PC-3 (cell line): ENCODE measurements at regions not wholly inside any gene's neighbourhood (a gene's known extent, or its start where the extent isn't known, plus 50 kb on each side); places are given as distances from the start of the nearest gene placed in this dataset.

Source experiments
- ATAC-seq: fragments of 200-7000 bp; cut with Tn5 transposase; 2 replicates; pipeline ENCODE4 v1.9.1; 2020; ENCODE audit warnings: mild to moderate bottlenecking, moderate library complexity
- BruUV-seq: library from RNA; stranded (reverse); fragments of 400-500 nt; replicated peaks from 2 replicates; lab custom pipeline; 2021; lab: Mats Ljungman, UMichigan
- CTCF ChIA-PET: fragments of 300-600 bp; sonication (Branson Sonifier 250); formaldehyde crosslinking; loops from one replicate; lab custom pipeline; 2022; ENCODE audit warnings: antibody characterized with exemption; lab: Charles Lee
- POLR2A ChIA-PET: fragments of 300-600 bp; sonication (Branson Sonifier 250); formaldehyde crosslinking; loops from one replicate; lab custom pipeline; 2022; ENCODE audit warnings: antibody characterized with exemption; ENCODE audit not compliant: unreplicated experiment; lab: Charles Lee
- DNase-seq: peaks from one replicate; pipeline ENCODE4 v3.0.0-alpha.2; 2015
- H2AFZ ChIP-seq: fragments of 300-600 bp; sonication (generic); 2 replicates; pipeline ENCODE4 v1.6.0; 2016; ENCODE audit warnings: antibody characterized with exemption, low read length
- H3F3A ChIP-seq: fragments of 300-600 bp; sonication (generic); one replicate; pipeline ENCODE4 v1.6.0; 2017; ENCODE audit warnings: antibody characterized with exemption, low read length, control low read depth, mild to moderate bottlenecking; ENCODE audit not compliant: unreplicated experiment
- H3K27ac ChIP-seq: fragments of 300-600 bp; sonication (generic); 2 replicates; pipeline ENCODE4 v1.5.1; 2016; ENCODE audit warnings: mild to moderate bottlenecking, low read length
- H3K27me3 ChIP-seq: fragments of 300-600 bp; sonication (generic); 2 replicates; pipeline ENCODE4 v1.6.1; 2016; ENCODE audit warnings: low read length, mixed read lengths
- H3K36me3 ChIP-seq: fragments of 300-600 bp; sonication (generic); 2 replicates; pipeline ENCODE4 v1.6.1; 2016; ENCODE audit warnings: low read depth, mixed run types, low read length, mixed read lengths
- H3K4me1 ChIP-seq: fragments of 300-600 bp; sonication (generic); 2 replicates; pipeline ENCODE4 v1.5.1; 2016; ENCODE audit warnings: low read length; ENCODE audit not compliant: insufficient read depth
- H3K4me2 ChIP-seq: fragments of 300-600 bp; sonication (generic); 2 replicates; pipeline ENCODE4 v1.6.0; 2016; ENCODE audit warnings: low read length
- H3K4me3 ChIP-seq: fragments of 300-600 bp; sonication (generic); 2 replicates; pipeline ENCODE4 v1.5.1; 2016; ENCODE audit warnings: mild to moderate bottlenecking, low read length, mixed read lengths
- H3K79me2 ChIP-seq: fragments of 300-600 bp; sonication (generic); 2 replicates; pipeline ENCODE4 v1.6.1; 2017; ENCODE audit warnings: low read length, mixed read lengths
- H3K9ac ChIP-seq: fragments of 300-600 bp; sonication (generic); 2 replicates; pipeline ENCODE4 v1.6.0; 2016; ENCODE audit warnings: mild to moderate bottlenecking, low read length
- H3K9me2 ChIP-seq: fragments of 300-600 bp; sonication (generic); replicated peaks from 2 replicates; pipeline ENCODE4 v1.6.1; 2016; ENCODE audit warnings: mixed run types, low read length, mixed read lengths
- H3K9me3 ChIP-seq: fragments of 300-600 bp; sonication (generic); 2 replicates; pipeline ENCODE4 v1.6.1; 2016; ENCODE audit warnings: low read length, mixed read lengths
- H4K20me1 ChIP-seq: fragments of 300-600 bp; sonication (generic); 2 replicates; pipeline ENCODE4 v1.6.1; 2016; ENCODE audit warnings: low read length, mixed read lengths
- CTCF ChIP-seq: fragments of 300-600 bp; sonication (generic); conservative IDR thresholded peaks from 2 replicates; pipeline ENCODE4 v1.5.1; 2017; ENCODE audit warnings: antibody characterized with exemption, low read depth, mild to moderate bottlenecking, low read length
- EZH2 ChIP-seq: fragments of 300-600 bp; sonication (generic); IDR thresholded peaks from one replicate; pipeline ENCODE4 v1.6.1; 2017; ENCODE audit warnings: antibody characterized with exemption, mild to moderate bottlenecking, low read length; ENCODE audit not compliant: unreplicated experiment
- EZH2phosphoT487 ChIP-seq: fragments of 300-600 bp; sonication (generic); IDR thresholded peaks from 2 replicates; pipeline ENCODE4 v1.6.1; 2018; ENCODE audit warnings: mild to moderate bottlenecking, antibody characterized with exemption, low read length, borderline replicate concordance
- intact Hi-C: fragments of 100-400 bp; cut with micrococcal nuclease; formaldehyde crosslinking; loops from 2 replicates; pipeline ENCODE4 v1.9.0; 2023

GRCh38 chr2:123098619-123099018, 926.5 kb upstream of the CNTNAP5 start:
- no peaks in the 10 kb centered on the region for H4K20me1 ChIP-seq
- no peaks in the 10 kb centered on the region for H3K27me3 ChIP-seq
- ChIA-PET POLR2A (no interaction called here), CTCF (no interaction called here)
- H3F3A ChIP-seq: no peaks in the 10 kb centered on the region
- no peaks in the 10 kb centered on the region for H3K9me3 ChIP-seq
- no peaks in the 10 kb centered on the region for H3K9me2 ChIP-seq
- no peak overlapping the region for H3K4me3 ChIP-seq
- H3K4me1 ChIP-seq: peaks cover 29% of the 10 kb centered on the region
- H3K9ac ChIP-seq: peak overlapping the region; percentile 37; the same call in 1 of the 2 replicates
- H3K79me2 ChIP-seq: no peaks in the 10 kb centered on the region
- H2AFZ ChIP-seq: no peak overlapping the region
- ATAC-seq (peak; percentile 82), DNase-seq (peak; percentile 76)
- no TSS peak for BruUV-seq
- H3K27ac ChIP-seq: peak overlapping the region; percentile 77
- intact Hi-C loops: loop anchor here (5.0 to 10.0 kb wide), 3 partner anchors 136 to 416 kb away; no protein-coding TSS in a partner anchor
- peak overlapping the region; percentile 31 for H3K4me2 ChIP-seq
- no peak for TF ChIP-seq CTCF
- no peak for TF ChIP-seq EZH2phosphoT487
- no peaks in the 10 kb centered on the region for H3K36me3 ChIP-seq

GRCh38 chr2:123101434-123101833, 923.7 kb upstream of the CNTNAP5 start:
- TF ChIP-seq CTCF (no peak), EZH2 (no peak), EZH2phosphoT487 (no peak)
- H4K20me1 ChIP-seq: no peaks in the 10 kb centered on the region
- CTCF ChIA-PET: no interaction called here
- no peaks in the 10 kb centered on the region for H3K9me2 ChIP-seq
- ATAC-seq: no peak
- H3K9me3 ChIP-seq: no peaks in the 10 kb centered on the region
- BruUV-seq: no TSS peak
- no peak overlapping the region for H3K9ac ChIP-seq
- no peaks in the 10 kb centered on the region for H3K36me3 ChIP-seq
- no peak overlapping the region for H3K4me2 ChIP-seq
- no peaks in the 10 kb centered on the region for H3F3A ChIP-seq
- no peaks in the 10 kb centered on the region for H3K27me3 ChIP-seq
- no peaks in the 10 kb centered on the region for H3K79me2 ChIP-seq
- no peak overlapping the region for H3K4me3 ChIP-seq
- no peak overlapping the region for H2AFZ ChIP-seq
- H3K4me1 ChIP-seq: peaks cover 24% of the 10 kb centered on the region
- intact Hi-C loops: no loop called here
- POLR2A ChIA-PET: no interaction called here
- DNase-seq: no peak
- H3K27ac ChIP-seq: no peak overlapping the region

GRCh38 chr2:123103902-123104301, 921.2 kb upstream of the CNTNAP5 start:
- ChIA-PET CTCF (no interaction called here), POLR2A (no interaction called here)
- H3K79me2 ChIP-seq: no peaks in the 10 kb centered on the region
- H2AFZ ChIP-seq: no peak overlapping the region
- no peaks in the 10 kb centered on the region for H3K9me3 ChIP-seq
- no peak for ATAC-seq
- no peak overlapping the region for H3K9ac ChIP-seq
- TF ChIP-seq EZH2: no peak
- TF ChIP-seq CTCF: no peak
- TF ChIP-seq EZH2phosphoT487: no peak
- no peak for DNase-seq
- no peaks in the 10 kb centered on the region for H3F3A ChIP-seq
- H3K27ac ChIP-seq: no peak overlapping the region
- no peaks in the 10 kb centered on the region for H3K36me3 ChIP-seq
- BruUV-seq: no TSS peak
- no peak overlapping the region for H3K4me3 ChIP-seq
- peaks cover 9% of the 10 kb centered on the region for H3K4me1 ChIP-seq
- intact Hi-C loops: no loop called here
- no peaks in the 10 kb centered on the region for H3K9me2 ChIP-seq
- no peaks in the 10 kb centered on the region for H3K27me3 ChIP-seq
- no peak overlapping the region for H3K4me2 ChIP-seq
- H4K20me1 ChIP-seq: no peaks in the 10 kb centered on the region
